ENCODE measurements at regions not wholly inside any gene's neighbourhood (a gene's known extent, or its start where the extent isn't known, plus 50 kb on each side); places are given as distances from the start of the nearest gene placed in this dataset.
"Not testable (repeated sequence)": the region's sequence is repeated elsewhere in the genome, so short reads cannot be mapped to it uniquely, and the experiment has no call there.

GRCh38 chr1:83182033-83182728, 816.8 kb downstream of the TTLL7 start:
- H3K9ac ChIP-seq (ENCODE audit: low read length); H3K27me3 ChIP-seq (ENCODE audit: control insufficient read depth in 1 of 2, insufficient read depth in 2 of 2, low read length in 2 of 2); H3K36me3 ChIP-seq (ENCODE audit: insufficient read depth, low read length); H3K4me1 ChIP-seq (ENCODE audit: insufficient read depth, low read length); H3K27ac ChIP-seq (ENCODE audit: low read depth, low read length); H3K9me3 ChIP-seq (ENCODE audit: low read length); H3K4me3 ChIP-seq (ENCODE audit: low read depth in 1 of 2, low read length in 2 of 2): not testable (repeated sequence)

GRCh38 chr1:83180621-83181020, 818.3 kb downstream of the TTLL7 start:
- H3K9me3 ChIP-seq (ENCODE audit: low read length); H3K4me1 ChIP-seq (ENCODE audit: insufficient read depth, low read length); H3K27ac ChIP-seq (ENCODE audit: low read depth, low read length); H3K36me3 ChIP-seq (ENCODE audit: insufficient read depth, low read length); H3K4me3 ChIP-seq (ENCODE audit: low read depth in 1 of 2, low read length in 2 of 2); H3K9ac ChIP-seq (ENCODE audit: low read length); H3K27me3 ChIP-seq (ENCODE audit: control insufficient read depth in 1 of 2, insufficient read depth in 2 of 2, low read length in 2 of 2): not testable (repeated sequence)

- not testable (repeated sequence) for H3K4me3 ChIP-seq (ENCODE audit: low read depth in 1 of 2, low read length in 2 of 2); H3K4me1 ChIP-seq (ENCODE audit: insufficient read depth, low read length); H3K9ac ChIP-seq (ENCODE audit: low read length); H3K36me3 ChIP-seq (ENCODE audit: insufficient read depth, low read length); H3K27ac ChIP-seq (ENCODE audit: low read depth, low read length); H3K9me3 ChIP-seq (ENCODE audit: low read length); H3K27me3 ChIP-seq (ENCODE audit: control insufficient read depth in 1 of 2, insufficient read depth in 2 of 2, low read length in 2 of 2)
These were observed 831.3 kb downstream of the TTLL7 start for GRCh38 chr1:83167634-83168033.

- H3K36me3 ChIP-seq (ENCODE audit: insufficient read depth, low read length); H3K4me1 ChIP-seq (ENCODE audit: insufficient read depth, low read length); H3K4me3 ChIP-seq (ENCODE audit: low read depth in 1 of 2, low read length in 2 of 2); H3K9ac ChIP-seq (ENCODE audit: low read length); H3K9me3 ChIP-seq (ENCODE audit: low read length); H3K27me3 ChIP-seq (ENCODE audit: control insufficient read depth in 1 of 2, insufficient read depth in 2 of 2, low read length in 2 of 2); H3K27ac ChIP-seq (ENCODE audit: low read depth, low read length): not testable (repeated sequence)
These were observed 835.0 kb downstream of the TTLL7 start for GRCh38 chr1:83163879-83164475.

GRCh38 chr1:83158924-83159323, 840.0 kb downstream of the TTLL7 start:
- H3K27ac ChIP-seq (ENCODE audit: low read depth, low read length); H3K27me3 ChIP-seq (ENCODE audit: control insufficient read depth in 1 of 2, insufficient read depth in 2 of 2, low read length in 2 of 2); H3K9ac ChIP-seq (ENCODE audit: low read length); H3K4me3 ChIP-seq (ENCODE audit: low read depth in 1 of 2, low read length in 2 of 2); H3K36me3 ChIP-seq (ENCODE audit: insufficient read depth, low read length); H3K4me1 ChIP-seq (ENCODE audit: insufficient read depth, low read length); H3K9me3 ChIP-seq (ENCODE audit: low read length): not testable (repeated sequence)

- not testable (repeated sequence) for H3K27me3 ChIP-seq (ENCODE audit: control insufficient read depth in 1 of 2, insufficient read depth in 2 of 2, low read length in 2 of 2); H3K9me3 ChIP-seq (ENCODE audit: low read length); H3K36me3 ChIP-seq (ENCODE audit: insufficient read depth, low read length); H3K9ac ChIP-seq (ENCODE audit: low read length); H3K4me3 ChIP-seq (ENCODE audit: low read depth in 1 of 2, low read length in 2 of 2); H3K27ac ChIP-seq (ENCODE audit: low read depth, low read length); H3K4me1 ChIP-seq (ENCODE audit: insufficient read depth, low read length)
These were observed 844.6 kb downstream of the TTLL7 start for GRCh38 chr1:83154306-83154705.

- H3K27me3 ChIP-seq (ENCODE audit: control insufficient read depth in 1 of 2, insufficient read depth in 2 of 2, low read length in 2 of 2); H3K9me3 ChIP-seq (ENCODE audit: low read length); H3K9ac ChIP-seq (ENCODE audit: low read length); H3K4me1 ChIP-seq (ENCODE audit: insufficient read depth, low read length); H3K27ac ChIP-seq (ENCODE audit: low read depth, low read length); H3K4me3 ChIP-seq (ENCODE audit: low read depth in 1 of 2, low read length in 2 of 2); H3K36me3 ChIP-seq (ENCODE audit: insufficient read depth, low read length): not testable (repeated sequence)
These were observed 847.6 kb downstream of the TTLL7 start for GRCh38 chr1:83151167-83151898.

GRCh38 chr1:83150479-83150878, 848.5 kb downstream of the TTLL7 start:
- H3K9ac ChIP-seq (ENCODE audit: low read length); H3K27me3 ChIP-seq (ENCODE audit: control insufficient read depth in 1 of 2, insufficient read depth in 2 of 2, low read length in 2 of 2); H3K36me3 ChIP-seq (ENCODE audit: insufficient read depth, low read length); H3K9me3 ChIP-seq (ENCODE audit: low read length); H3K4me3 ChIP-seq (ENCODE audit: low read depth in 1 of 2, low read length in 2 of 2); H3K4me1 ChIP-seq (ENCODE audit: insufficient read depth, low read length): not testable (repeated sequence)
- peak overlapping the region; percentile 13 for H3K27ac ChIP-seq (ENCODE audit: low read depth, low read length)

GRCh38 chr1:83145820-83146219, 853.1 kb downstream of the TTLL7 start:
- H3K27me3 ChIP-seq (ENCODE audit: control insufficient read depth in 1 of 2, insufficient read depth in 2 of 2, low read length in 2 of 2); H3K27ac ChIP-seq (ENCODE audit: low read depth, low read length); H3K36me3 ChIP-seq (ENCODE audit: insufficient read depth, low read length); H3K9ac ChIP-seq (ENCODE audit: low read length); H3K4me1 ChIP-seq (ENCODE audit: insufficient read depth, low read length); H3K4me3 ChIP-seq (ENCODE audit: low read depth in 1 of 2, low read length in 2 of 2); H3K9me3 ChIP-seq (ENCODE audit: low read length): not testable (repeated sequence)

- H3K27ac ChIP-seq (ENCODE audit: low read depth, low read length); H3K9me3 ChIP-seq (ENCODE audit: low read length); H3K9ac ChIP-seq (ENCODE audit: low read length); H3K4me3 ChIP-seq (ENCODE audit: low read depth in 1 of 2, low read length in 2 of 2); H3K36me3 ChIP-seq (ENCODE audit: insufficient read depth, low read length); H3K27me3 ChIP-seq (ENCODE audit: control insufficient read depth in 1 of 2, insufficient read depth in 2 of 2, low read length in 2 of 2); H3K4me1 ChIP-seq (ENCODE audit: insufficient read depth, low read length): not testable (repeated sequence)
These were observed 856.1 kb downstream of the TTLL7 start for GRCh38 chr1:83142802-83143201.

GRCh38 chr1:83135524-83136157, 863.3 kb downstream of the TTLL7 start:
- H3K36me3 ChIP-seq (ENCODE audit: insufficient read depth, low read length); H3K9ac ChIP-seq (ENCODE audit: low read length); H3K9me3 ChIP-seq (ENCODE audit: low read length); H3K27ac ChIP-seq (ENCODE audit: low read depth, low read length); H3K4me3 ChIP-seq (ENCODE audit: low read depth in 1 of 2, low read length in 2 of 2); H3K27me3 ChIP-seq (ENCODE audit: control insufficient read depth in 1 of 2, insufficient read depth in 2 of 2, low read length in 2 of 2); H3K4me1 ChIP-seq (ENCODE audit: insufficient read depth, low read length): not testable (repeated sequence)

Data from muscle layer of colon (tissue), 2 donors.